ENCODE measurements at regions not wholly inside any gene's neighbourhood (a gene's known extent, or its start where the extent isn't known, plus 50 kb on each side); places are given as distances from the start of the nearest gene placed in this dataset.
"Not testable (repeated sequence)": the region's sequence is repeated elsewhere in the genome, so short reads cannot be mapped to it uniquely, and the experiment has no call there.

GRCh38 chr2:48232351-48232750 is 82.1 kb upstream of the FOXN2 start:
- no peaks in the 10 kb centered on the region for H3K9me3 ChIP-seq
- ATAC-seq, result no peak
- no peak overlapping the region for H3K4me3 ChIP-seq
- WGBS, 2 donors, result 83 to 86% methylated on average over 6 of the region's 6 CpGs
- no peak for DNase-seq
- TF ChIP-seq CTCF (IDR thresholded peaks at IDR 0.05), result no peak
- H3K27me3 ChIP-seq, result no peaks in the 10 kb centered on the region
- intact Hi-C loops (cut with DNase I), result no loop called here
- H3K27ac ChIP-seq, result no peak overlapping the region
- H3K4me1 ChIP-seq, result peaks cover 0 to 10% (median 0%) of the 10 kb centered on the region in 9 donors
- no peaks in the 10 kb centered on the region for H3K36me3 ChIP-seq

GRCh38 chr2:48233005-48233404 is 81.5 kb upstream of the FOXN2 start:
- Histone ChIP-seq H3K4me1 (peaks cover 0 to 4% (median 0%) of the 10 kb centered on the region in 9 donors), H3K36me3 (no peaks in the 10 kb centered on the region), H3K27ac (no peak overlapping the region), H3K4me3 (no peak overlapping the region), H3K27me3 (no peaks in the 10 kb centered on the region), H3K9me3 (no peaks in the 10 kb centered on the region)
- intact Hi-C loops (cut with DNase I), result no loop called here
- DNase-seq (no peak), ATAC-seq (no peak)
- TF ChIP-seq CTCF (IDR thresholded peaks at IDR 0.05), result no peak
- WGBS, 2 donors, result 94 to 100% methylated on average over 1 of the region's 1 CpG

- intact Hi-C loops (cut with DNase I); H3K36me3 ChIP-seq; ATAC-seq; DNase-seq; H3K27me3 ChIP-seq; H3K27ac ChIP-seq; H3K4me1 ChIP-seq; H3K9me3 ChIP-seq; H3K4me3 ChIP-seq: not testable (repeated sequence)
- 82 to 93% methylated on average over 3 to 5 of the region's 5 CpGs for WGBS, 2 donors
Measured at GRCh38 chr2:48233824-48234223, 80.7 kb upstream of the FOXN2 start.

GRCh38 chr2:48235076-48235475 is 79.4 kb upstream of the FOXN2 start:
- Histone ChIP-seq H3K27me3 (no peaks in the 10 kb centered on the region), H3K9me3 (no peaks in the 10 kb centered on the region), H3K36me3 (no peaks in the 10 kb centered on the region), H3K27ac (no peak overlapping the region), H3K4me1 (peaks cover 0 to 12% (median 0%) of the 10 kb centered on the region in 9 donors), H3K4me3 (no peak overlapping the region)
- intact Hi-C loops (cut with DNase I), result no loop called here
- 83 to 86% methylated on average over 5 of the region's 5 CpGs for WGBS, 2 donors
- DNase-seq (no peak), ATAC-seq (no peak)
- no peak for TF ChIP-seq CTCF (IDR thresholded peaks at IDR 0.05)

- no peaks in the 10 kb centered on the region for H3K27me3 ChIP-seq
- peak in 7 of 8 donors; percentile 43 to 82 (median 73) for ATAC-seq
- H3K36me3 ChIP-seq, result no peaks in the 10 kb centered on the region
- no peak overlapping the region for H3K4me3 ChIP-seq
- H3K9me3 ChIP-seq, result no peaks in the 10 kb centered on the region
- intact Hi-C loops (cut with DNase I), result no loop called here
- no peak overlapping the region for H3K27ac ChIP-seq
- no peak for DNase-seq
- 43 to 74% methylated on average over 4 of the region's 4 CpGs for WGBS, 2 donors
- peaks cover 0 to 12% (median 0%) of the 10 kb centered on the region in 9 donors for H3K4me1 ChIP-seq
- no peak for TF ChIP-seq CTCF (IDR thresholded peaks at IDR 0.05)
Measured at GRCh38 chr2:48238381-48238780, 76.1 kb upstream of the FOXN2 start.

Data from heart right ventricle (tissue), 16 donors.